ENCODE measurements at regions not wholly inside any gene's neighbourhood (a gene's known extent, or its start where the extent isn't known, plus 50 kb on each side); places are given as distances from the start of the nearest gene placed in this dataset.

GRCh38 chr1:96983866-96984265 lies 262.3 kb downstream of the PTBP2 start:
- no peak for TF ChIP-seq CTCF (IDR thresholded peaks at IDR 0.05; ENCODE audit: control insufficient read depth, insufficient read depth, low read depth, low read length, missing control alignments)
- H3K4me3 ChIP-seq (ENCODE audit: control insufficient read depth, low read depth, low read length): no peak overlapping the region
- no peak for DNase-seq (ENCODE audit: low read depth)

GRCh38 chr1:96987186-96987703 lies 265.7 kb downstream of the PTBP2 start:
- no peak for TF ChIP-seq CTCF (IDR thresholded peaks at IDR 0.05; ENCODE audit: control insufficient read depth, insufficient read depth, low read depth, low read length, missing control alignments)
- no peak overlapping the region for H3K4me3 ChIP-seq (ENCODE audit: control insufficient read depth, low read depth, low read length)
- no peak for DNase-seq (ENCODE audit: low read depth)

- no peak for DNase-seq (ENCODE audit: low read depth)
- H3K4me3 ChIP-seq (ENCODE audit: control insufficient read depth, low read depth, low read length): no peak overlapping the region
- no peak for TF ChIP-seq CTCF (IDR thresholded peaks at IDR 0.05; ENCODE audit: control insufficient read depth, insufficient read depth, low read depth, low read length, missing control alignments)
These were observed 267.7 kb downstream of the PTBP2 start for GRCh38 chr1:96989302-96989701.

GRCh38 chr1:96990136-96990535 lies 268.6 kb downstream of the PTBP2 start:
- no peak for DNase-seq (ENCODE audit: low read depth)
- no peak overlapping the region for H3K4me3 ChIP-seq (ENCODE audit: control insufficient read depth, low read depth, low read length)
- TF ChIP-seq CTCF (IDR thresholded peaks at IDR 0.05; ENCODE audit: control insufficient read depth, insufficient read depth, low read depth, low read length, missing control alignments): no peak

- TF ChIP-seq CTCF (IDR thresholded peaks at IDR 0.05; ENCODE audit: control insufficient read depth, insufficient read depth, low read depth, low read length, missing control alignments): no peak
- no peak for DNase-seq (ENCODE audit: low read depth)
- no peak overlapping the region for H3K4me3 ChIP-seq (ENCODE audit: control insufficient read depth, low read depth, low read length)
These were observed 269.7 kb downstream of the PTBP2 start for GRCh38 chr1:96991261-96991660.

GRCh38 chr1:96992871-96993270 lies 271.3 kb downstream of the PTBP2 start:
- TF ChIP-seq CTCF (IDR thresholded peaks at IDR 0.05; ENCODE audit: control insufficient read depth, insufficient read depth, low read depth, low read length, missing control alignments): no peak
- H3K4me3 ChIP-seq (ENCODE audit: control insufficient read depth, low read depth, low read length): no peak overlapping the region
- DNase-seq (ENCODE audit: low read depth): peak; percentile 18

GRCh38 chr1:96995351-96995750 lies 273.8 kb downstream of the PTBP2 start:
- no peak for TF ChIP-seq CTCF (IDR thresholded peaks at IDR 0.05; ENCODE audit: control insufficient read depth, insufficient read depth, low read depth, low read length, missing control alignments)
- no peak overlapping the region for H3K4me3 ChIP-seq (ENCODE audit: control insufficient read depth, low read depth, low read length)
- no peak for DNase-seq (ENCODE audit: low read depth)

All from AG09309 (cell line).